HG02623 (cell line): ENCODE measurements at regions not wholly inside any gene's neighbourhood (a gene's known extent, or its start where the extent isn't known, plus 50 kb on each side); places are given as distances from the start of the nearest gene placed in this dataset.
A peak's percentile ranks its signal among the peaks of the same experiment; 100 is the strongest.

Experiments
- ATAC-seq: cut with Tn5 transposase; IDR thresholded peaks from one replicate; pipeline ENCODE4 v1.9.1; 2021; ENCODE audit warnings: moderate library complexity; ENCODE audit not compliant: unreplicated experiment

GRCh38 chr12:34188974-34189373 lies 166.7 kb downstream of the ALG10 start:
- no peak for ATAC-seq

- ATAC-seq = no peak
Measured at GRCh38 chr12:34190054-34190453, 167.8 kb downstream of the ALG10 start.

GRCh38 chr12:34198924-34199323 lies 176.6 kb downstream of the ALG10 start:
- no peak for ATAC-seq

GRCh38 chr12:34203866-34204620 lies 181.7 kb downstream of the ALG10 start:
- ATAC-seq = no peak

- no peak for ATAC-seq
Measured at GRCh38 chr12:34204830-34205285, 182.6 kb downstream of the ALG10 start.

- no peak for ATAC-seq
Measured at GRCh38 chr12:34205401-34205800, 183.1 kb downstream of the ALG10 start.

- ATAC-seq = no peak
Measured at GRCh38 chr12:34206061-34206785, 183.9 kb downstream of the ALG10 start.

GRCh38 chr12:34207858-34208257 lies 185.6 kb downstream of the ALG10 start:
- no peak for ATAC-seq

GRCh38 chr12:34208331-34209258 lies 186.3 kb downstream of the ALG10 start:
- ATAC-seq = no peak

- ATAC-seq = no peak
Measured at GRCh38 chr12:34209259-34209835, 187.1 kb downstream of the ALG10 start.

- ATAC-seq = no peak
Measured at GRCh38 chr12:34210183-34210582, 187.9 kb downstream of the ALG10 start.

GRCh38 chr12:34210689-34211530 lies 188.6 kb downstream of the ALG10 start:
- no peak for ATAC-seq

GRCh38 chr12:34212651-34213050 lies 190.4 kb downstream of the ALG10 start:
- ATAC-seq = no peak

GRCh38 chr12:34214011-34214410 lies 191.7 kb downstream of the ALG10 start:
- ATAC-seq = no peak

GRCh38 chr12:34215213-34215892 lies 193.1 kb downstream of the ALG10 start:
- no peak for ATAC-seq

GRCh38 chr12:34215893-34216285 lies 193.6 kb downstream of the ALG10 start:
- ATAC-seq = no peak

GRCh38 chr12:34217660-34218059 lies 195.4 kb downstream of the ALG10 start:
- ATAC-seq = no peak

GRCh38 chr12:34218193-34219045 lies 196.1 kb downstream of the ALG10 start:
- peak; percentile 88 for ATAC-seq
